ENCODE measurements at regions not wholly inside any gene's neighbourhood (a gene's known extent, or its start where the extent isn't known, plus 50 kb on each side); places are given as distances from the start of the nearest gene placed in this dataset.
"Not testable (repeated sequence)": the region's sequence is repeated elsewhere in the genome, so short reads cannot be mapped to it uniquely, and the experiment has no call there.

DNA sequence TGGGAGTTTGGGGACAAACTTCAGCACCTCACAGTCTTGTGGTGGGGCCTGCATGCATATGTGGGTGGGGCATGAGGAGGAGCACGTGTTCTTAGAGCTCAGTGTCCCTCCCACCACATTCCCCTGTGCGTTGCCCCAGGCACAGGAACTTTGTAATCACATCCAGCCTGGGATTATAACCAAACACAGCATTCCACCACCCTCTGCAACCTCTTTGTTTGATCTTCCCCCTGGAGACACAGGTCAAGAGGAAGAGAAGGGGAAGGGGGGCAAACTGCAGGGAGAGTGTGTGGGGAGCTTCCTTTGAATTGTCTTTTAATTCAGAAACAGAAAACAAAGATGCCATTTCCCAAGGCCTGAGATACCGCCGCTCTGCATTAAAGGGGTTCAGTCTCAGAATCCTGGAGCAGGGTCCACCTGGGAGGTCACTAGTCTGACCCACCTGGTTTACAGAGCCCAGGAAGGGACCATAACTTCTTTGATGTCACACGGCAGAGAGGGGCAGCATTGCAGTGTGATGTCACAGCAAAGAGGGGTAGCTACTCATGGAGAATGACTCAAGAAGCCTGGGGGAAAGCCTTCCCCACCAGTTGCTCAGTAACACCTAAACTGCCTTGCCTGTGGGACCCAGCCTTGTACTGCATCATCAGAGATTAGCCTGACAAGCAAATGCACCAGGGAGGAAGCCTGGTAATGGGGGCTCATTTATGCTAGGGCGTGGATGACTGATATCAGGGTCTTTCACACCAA, 106.3 kb upstream of the RNU6-1 start:
- FAIRE-seq = no peak

DNA sequence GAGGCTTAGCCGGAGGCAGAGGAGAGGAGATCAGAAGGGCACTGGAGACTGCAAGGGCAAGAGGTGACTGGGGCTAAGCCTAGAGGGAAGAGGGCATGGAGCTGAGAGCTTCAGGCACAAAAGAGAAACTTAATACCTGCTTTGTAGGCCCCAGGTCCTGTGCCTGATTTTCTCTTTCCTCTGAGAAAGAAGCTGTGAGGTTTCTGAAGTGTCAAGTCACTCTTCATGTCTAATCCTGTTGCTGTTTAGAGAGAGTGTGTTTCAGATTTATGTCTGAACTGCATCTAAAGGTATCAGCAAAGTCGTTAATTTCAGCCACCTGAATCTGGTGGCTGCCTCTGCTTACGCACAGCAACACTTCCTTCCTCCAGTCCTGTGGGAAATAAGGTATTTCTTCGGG, 106.9 kb upstream of the RNU6-1 start:
- FAIRE-seq = no peak

DNA sequence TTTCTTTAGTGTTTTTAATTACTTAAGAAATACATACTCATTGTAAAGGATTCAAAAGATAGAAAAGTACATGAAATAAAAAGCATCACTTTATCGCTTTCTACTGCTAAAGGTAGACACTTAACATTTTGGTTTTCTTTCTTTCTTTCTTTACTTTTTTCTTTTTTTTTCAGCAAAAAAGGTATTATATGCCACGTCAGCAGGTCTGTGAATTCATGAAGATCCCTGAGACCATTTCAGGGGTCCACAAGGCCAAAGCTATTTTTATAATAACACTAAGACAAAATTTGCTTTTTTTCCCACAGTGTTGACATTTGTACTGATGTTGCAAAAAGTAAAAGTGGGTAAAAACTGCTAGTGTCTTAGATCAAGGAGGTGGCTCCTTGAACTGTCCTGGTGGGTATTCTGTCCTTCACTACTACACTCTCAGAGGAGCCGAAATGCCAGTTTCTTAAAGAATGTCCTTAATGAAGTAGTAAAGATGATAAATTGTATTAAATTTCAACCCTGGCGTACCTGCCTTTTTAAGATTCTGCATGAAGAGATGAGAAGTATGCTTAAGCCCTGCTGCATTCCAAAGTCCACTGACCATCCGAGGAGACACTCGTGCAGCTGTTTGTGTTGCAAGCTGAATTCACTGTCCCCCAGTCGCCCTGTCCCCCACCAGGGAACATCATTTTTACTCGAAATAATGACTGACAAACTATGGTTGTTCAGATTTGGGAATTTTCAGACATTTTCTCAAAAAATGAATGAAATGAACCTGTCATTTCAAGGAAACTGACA, 106.7 kb upstream of the PIAS1 start:
- FAIRE-seq = no peak

DNA sequence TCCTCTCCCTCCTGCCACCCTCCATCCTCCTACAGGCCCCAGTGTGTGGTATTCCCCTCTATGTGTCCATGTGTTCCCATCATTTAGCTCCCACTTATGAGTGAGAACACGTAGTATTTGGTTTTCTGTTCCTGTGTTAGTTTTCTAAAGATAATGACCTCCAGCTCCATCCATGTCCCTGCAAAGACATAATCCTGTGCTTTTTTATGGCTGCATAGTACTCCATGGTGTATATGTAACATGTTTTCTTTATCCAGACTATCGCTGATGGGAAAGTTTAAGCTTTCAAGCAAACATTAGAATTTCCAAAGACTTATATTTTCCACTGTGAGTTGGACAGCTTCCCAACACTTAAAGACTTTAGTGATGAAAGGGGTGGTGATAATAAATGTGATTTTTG, 105.9 kb upstream of the PIAS1 start:
- FAIRE-seq = no peak

DNA sequence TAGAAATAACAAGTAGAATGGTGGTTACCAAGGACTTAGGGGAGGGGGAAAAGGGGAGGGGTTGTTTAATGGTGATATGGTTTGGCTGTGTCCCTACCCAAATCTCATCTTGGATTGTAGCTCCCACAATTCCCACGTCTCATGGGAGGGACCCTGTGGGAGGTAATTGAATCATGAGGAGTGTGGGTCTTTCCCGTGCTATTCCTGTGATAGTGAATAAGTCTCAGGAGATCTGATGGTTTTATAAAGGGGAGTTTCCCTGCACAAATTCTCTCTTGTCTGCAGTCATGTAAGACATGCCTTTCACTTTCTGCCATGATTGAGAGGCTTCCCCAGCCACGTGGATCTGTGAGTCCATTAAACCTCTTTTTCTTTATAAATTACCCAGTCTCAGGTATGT, 102.9 kb upstream of the PIAS1 start:
- FAIRE-seq = not testable (repeated sequence)

DNA sequence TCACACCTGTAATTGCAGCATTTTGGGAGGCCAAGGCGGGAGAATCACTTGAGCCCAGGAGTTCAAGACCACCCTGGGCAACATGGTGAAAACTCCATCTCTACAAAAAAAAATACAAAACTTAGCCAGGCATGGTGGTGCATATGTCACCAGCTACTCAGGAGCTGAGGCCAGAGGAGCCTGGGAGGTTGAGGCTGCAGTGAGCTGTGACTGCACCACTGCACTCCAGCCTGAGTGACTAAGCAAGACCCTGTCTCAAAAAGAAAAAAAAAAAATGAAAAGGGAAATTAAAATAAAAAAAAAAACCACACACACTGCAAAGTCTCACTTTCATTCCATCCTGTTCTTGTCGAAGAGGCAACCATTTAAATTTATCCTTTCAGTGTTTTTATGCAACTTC, 100.8 kb upstream of the PIAS1 start:
- FAIRE-seq = no peak

DNA sequence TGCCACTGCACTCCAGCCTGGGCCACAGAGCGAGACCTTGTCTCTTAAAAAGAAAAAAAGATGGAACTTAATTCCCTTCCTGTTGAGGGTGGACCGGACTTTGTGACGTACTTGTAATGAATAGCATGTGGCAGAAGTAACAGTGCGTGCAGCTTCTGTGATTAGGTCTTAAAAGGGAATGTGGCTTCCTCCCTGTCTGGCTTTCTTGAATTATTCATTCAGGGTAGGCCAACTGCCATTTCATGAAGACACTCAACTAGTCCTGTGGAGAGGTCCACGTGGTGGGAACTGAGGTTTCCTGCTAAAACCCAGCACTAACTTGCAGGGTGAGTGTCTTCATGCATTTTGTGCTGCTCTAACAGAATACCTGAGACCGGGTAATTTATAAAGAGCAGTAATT, 98.9 kb upstream of the PIAS1 start:
- no peak for FAIRE-seq

DNA sequence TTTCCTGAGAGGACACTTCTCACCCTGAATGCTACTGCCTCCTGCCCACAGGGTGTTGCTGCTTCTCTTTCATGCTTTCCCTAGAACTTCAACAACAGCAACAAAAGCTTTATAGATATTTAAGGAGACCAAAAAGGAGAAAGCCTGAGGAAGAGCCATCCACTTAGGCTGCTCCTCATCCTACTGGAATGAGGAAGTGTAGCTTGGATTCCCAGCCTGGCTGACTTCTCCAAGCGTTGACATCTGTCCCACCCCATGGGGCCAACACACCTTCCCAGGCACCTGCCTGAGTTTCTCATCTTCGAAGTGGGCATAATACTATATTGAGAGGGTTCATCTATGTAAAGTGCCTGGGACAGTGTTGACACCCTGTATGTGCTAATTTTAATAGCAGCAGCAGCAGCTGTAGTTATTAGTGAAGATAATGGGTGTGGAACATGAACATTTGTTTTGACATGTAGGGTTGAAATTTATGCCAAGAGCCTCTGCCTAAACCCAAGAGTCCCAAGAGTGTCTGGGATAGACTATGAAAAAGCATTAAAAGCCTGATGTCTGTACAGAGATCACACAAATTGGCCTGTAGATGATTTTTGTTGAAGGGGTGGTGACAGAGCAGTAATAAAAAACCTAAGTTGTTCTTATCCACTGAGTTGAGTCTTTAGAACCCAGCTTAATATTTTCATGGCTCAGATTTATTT, 96.5 kb upstream of the PIAS1 start:
- FAIRE-seq = no peak

DNA sequence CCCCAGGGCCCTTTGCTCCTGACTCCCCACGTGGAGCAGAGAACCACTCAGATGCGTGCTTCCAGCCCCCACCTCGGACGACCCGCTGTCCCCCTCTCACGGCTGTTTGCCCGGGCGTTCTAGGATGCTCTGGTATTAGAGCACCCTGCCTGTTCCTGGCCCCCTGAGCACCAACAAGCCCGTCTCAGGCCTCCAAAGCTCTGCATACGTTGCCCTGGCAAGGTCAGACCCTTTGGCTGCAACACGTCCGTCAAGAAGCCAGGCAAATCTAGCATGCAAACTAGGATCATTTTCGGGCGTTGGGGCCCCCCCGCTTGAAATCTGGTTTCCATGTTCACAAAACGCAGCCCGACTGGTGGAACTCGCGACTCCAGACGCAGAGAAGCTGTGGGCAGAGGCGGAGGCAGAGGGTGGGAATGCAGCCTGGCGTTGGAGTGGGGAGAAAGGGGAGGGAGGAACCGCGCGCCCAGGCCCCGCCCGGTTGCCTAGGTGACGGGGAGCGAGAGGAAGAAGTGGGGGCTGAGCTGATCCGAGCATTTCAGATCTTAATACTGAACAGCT, 86.2 kb upstream of the PIAS1 start:
- FAIRE-seq = no peak

DNA sequence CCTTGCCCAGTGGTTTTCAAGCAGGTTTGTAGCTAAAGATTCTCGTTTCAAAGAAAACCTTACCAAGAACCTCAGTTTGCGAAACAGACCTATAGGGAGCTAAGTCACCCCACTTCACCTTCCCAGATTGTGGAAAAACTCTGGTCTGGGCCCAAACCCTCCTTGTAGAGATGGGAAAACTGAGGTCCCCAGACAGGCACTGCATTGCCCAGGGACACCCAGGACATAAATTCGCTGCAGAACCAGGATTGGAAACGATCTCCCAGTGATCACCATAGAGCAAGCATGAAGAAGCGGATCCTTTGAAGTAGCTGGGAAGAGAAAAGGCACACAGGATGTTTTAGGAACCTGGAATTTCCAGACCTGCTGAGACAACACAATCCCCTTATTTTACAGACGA, 85.6 kb upstream of the PIAS1 start:
- FAIRE-seq = no peak

DNA sequence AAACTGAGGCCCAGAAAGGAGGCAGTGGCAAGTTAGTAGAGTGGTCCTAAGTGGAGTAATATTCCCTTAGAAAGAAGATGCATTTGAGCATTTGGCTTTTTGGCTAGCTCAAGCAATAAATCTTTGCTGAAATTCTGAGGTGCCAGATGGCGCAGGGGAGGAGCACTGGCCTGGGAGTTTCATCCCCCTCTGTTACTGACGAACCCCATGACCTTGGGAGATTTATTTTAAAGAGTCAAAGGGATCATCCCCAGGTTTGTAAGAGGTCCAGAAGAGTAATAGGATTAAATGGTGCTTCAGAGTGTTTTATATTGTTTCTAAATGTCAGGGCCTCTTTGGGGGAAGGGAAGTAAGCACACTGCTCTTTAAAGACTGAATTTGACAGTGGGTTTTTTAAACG, 85.1 kb upstream of the PIAS1 start:
- FAIRE-seq = no peak

DNA sequence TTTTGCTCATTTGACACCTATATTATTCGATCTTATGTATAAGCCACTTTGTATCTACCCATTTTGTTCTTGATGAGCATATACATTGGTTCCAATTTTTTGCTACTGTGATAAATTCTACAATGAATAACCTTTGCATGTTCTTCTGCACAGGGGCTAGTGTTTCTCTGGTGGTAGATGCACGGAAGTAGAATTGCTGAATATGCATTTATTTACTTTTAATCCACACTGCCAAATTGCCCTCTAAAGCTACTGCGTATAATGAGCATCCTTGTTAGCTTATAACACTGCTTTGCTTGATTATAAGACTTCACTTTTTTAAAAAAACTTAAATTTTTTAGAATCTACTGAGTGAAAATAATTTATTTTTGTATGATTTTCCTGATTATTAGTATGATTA, 84.2 kb upstream of the PIAS1 start:
- FAIRE-seq = no peak

DNA sequence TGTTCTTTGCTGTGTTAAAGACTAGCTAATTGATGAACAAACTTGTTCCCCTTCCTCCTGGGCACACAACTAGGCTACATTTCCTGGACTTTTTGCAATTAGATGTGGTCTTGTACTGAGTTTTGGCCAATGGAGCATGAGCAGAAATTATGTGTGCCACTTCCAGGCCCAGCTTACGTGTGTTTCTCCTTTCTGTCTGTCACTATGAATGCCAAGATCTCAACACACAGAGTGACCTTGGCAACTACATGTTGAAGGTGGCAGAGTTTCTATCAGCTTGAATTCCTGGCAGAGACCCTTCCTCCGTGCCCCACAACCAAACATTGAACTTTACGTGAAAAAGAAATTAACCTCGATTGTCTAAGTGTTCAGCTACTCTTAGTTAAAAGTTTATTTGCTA, 81.7 kb upstream of the PIAS1 start:
- no peak for FAIRE-seq

DNA sequence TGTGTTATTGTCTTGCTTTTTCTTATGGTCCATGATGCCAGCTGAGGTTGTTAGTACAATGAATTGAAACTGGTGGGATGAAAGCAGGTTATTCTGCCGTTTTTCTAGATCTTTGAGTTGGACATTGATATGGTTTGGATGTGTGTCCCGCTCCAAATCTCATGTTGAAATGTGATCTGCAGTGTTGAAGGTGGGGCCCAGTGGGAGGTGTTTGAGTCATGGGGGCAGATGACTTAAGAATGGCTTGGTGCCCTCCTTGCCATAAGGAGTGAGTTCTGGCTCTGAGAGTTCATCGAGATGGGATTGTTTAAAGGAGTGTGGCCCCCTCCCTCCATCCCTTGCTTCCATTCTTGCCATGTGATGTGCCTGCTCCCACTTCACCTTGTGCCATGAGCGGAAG, 80.3 kb upstream of the PIAS1 start:
- FAIRE-seq = no peak

DNA sequence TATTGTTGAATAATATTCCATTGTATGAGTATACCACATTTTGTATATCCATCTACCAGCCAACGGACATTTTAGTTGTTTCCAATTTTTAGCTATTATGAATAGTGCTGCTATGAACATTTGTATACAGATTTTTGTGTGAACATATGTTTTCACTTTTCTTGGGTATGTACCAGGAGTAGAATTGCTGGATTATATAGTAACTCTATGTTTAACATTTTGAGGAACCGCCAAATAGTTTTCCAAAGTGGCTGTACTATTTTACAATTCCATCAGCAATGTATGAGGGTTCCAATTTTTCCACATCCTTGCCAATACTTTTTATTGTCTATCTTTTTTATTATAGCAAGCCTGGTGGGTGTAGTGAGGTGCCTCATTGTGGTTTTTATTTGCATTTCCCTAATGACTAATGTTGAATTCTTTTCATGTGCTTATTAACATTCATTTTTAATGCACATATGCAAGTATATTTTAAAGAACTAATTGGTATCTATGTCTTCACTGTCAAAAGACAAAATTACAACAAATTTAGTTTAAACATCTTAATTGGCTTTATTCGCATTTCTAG, 77.5 kb upstream of the PIAS1 start:
- FAIRE-seq = no peak

DNA sequence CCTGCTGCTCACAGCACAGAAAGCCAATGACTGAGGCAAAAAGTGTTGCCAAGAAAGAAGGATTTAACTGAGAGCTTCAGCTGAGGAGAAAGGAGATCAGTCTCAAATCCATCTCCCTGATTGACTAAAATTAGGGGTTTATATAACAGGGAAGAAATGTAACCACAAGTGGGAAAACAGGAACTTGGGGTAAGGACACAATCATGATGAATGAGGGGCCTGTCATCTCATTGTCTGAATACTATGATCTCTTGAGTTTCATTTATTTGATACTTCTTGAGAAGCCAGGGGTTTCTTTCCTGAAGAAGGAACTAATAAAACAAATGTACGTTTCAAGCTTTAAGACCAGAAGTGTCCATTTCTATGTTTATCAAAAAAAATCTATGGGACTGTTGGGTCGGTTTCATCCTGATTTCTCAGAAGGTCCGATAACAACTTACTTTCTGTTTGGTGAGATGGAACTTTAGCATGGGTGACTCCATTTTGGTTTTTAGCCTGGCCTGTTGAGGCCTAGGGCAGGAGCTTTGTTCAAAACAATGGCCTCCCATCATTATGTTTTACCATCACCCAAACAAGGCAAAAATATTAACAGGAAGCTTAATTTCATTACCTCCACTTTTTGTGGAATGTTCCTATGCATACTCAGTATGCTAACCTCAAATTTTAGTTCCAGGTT, 76.6 kb upstream of the PIAS1 start:
- no peak for FAIRE-seq

DNA sequence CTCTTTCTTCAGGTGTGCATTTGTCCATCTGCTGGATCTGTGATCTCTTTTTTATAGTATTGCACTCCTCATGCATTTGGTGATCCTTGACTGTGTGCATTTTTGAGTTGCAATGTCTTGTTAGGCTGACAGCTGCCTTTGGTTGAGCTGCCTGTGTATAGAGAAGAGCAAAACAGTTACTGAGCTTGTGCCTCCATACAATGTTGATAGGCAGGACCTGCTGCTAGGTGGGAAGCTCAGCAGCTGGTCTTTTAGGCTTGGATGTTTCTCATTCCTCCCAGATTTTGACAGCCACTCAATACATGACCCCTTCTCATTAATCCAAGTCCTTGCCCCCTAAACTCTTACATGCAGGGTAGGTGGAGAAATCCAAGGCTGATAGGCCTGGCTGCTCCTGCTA, 74.8 kb upstream of the PIAS1 start:
- no peak for FAIRE-seq

DNA sequence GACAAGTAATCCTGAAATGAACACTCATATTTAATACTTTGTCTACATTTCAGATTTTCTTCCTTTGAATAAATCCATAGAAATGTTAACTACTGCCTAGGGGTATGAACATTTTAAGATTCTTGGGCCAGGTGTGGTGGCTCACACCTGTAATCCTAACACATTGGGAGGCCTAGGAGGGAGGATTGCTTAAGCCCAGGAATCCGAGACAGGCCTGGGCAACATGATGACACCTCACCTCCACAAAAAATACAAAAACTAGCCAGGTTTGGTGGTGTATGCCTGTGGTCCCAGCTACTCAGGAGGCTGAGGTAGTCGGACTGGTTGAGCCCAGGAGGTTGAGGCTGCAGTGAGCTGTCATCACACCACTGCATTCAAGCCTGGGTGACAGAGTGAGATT, 73.9 kb upstream of the PIAS1 start:
- no peak for FAIRE-seq

DNA sequence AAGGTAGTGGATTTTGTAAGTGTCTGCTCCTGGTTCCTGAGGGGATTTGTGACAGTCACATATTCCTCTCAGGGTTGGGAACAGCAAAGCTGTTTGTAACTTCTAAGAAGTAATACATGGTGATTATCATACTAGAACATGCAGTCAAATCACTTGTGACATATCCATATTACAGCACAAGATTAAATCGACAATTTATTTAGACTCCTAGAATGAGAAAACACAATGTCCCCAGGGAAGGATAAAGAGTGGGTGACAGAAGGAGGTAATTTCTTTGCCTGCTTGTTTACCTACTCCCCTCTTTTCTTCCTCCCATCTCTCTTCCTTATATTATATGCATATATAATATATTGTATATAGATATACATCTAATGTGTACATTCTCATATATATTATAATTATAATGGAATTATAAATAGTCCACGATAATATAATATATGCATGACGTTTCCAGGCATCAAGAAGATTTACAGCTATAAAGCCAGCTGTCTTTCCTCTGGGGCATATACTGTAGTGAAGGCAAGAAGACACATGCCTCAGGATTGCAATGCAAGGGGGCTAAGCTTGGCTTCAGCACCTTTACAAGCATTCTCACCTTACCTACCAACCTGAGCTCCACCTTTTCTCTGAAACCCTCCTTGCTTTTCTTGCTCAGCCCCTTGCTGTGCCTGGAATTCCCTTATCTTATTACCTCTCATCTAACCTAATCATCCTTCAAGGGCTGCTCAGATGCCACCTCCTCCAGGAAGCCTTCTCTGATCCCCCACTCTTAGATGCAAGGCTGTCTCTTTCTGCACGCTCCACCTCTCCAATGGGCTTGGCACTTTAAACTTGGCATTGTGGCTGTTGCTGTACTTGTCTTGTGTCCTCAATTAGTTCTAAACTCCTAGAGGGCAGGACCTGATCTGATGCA, 73.1 kb upstream of the PIAS1 start:
- no peak for FAIRE-seq

DNA sequence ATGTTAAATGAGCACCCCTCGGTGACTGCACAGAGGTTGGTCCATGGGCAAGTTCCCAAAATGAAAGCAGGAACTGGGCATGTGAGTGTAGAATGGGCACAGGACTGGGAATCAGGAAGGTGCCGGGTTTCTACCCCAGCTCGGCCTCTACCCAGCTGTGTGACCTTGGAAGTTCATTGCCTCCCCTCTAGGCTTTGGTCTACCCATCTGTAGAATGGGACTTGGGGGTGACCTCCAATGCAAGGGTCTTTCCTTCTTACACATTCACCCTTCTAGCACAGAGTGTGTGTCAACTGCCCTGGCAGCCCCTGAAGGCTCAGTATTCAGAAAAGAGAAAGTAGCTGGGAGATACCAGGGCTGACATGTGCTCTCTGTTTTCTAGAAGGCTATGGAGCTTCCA, 72.3 kb upstream of the PIAS1 start:
- FAIRE-seq = no peak

DNA sequence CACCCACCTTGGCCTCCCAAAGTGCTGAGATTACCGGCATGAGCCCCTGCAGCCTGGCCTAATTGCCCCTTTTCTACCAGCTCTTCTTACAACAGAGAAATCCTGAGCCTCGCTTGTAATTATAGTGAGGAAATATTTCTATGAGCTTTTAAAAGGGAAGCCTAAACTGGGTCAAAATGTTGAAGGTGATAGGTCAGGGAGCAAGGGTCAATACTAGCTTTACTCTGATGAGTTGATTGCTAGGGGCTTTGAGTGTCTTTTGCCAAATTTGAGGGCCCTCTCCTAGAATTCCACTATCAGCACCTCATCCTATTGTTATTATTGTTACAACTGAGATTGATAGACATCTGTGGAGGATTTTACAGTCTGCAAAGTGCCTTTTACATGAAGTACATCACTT, 62.4 kb upstream of the PIAS1 start:
- FAIRE-seq = no peak

DNA sequence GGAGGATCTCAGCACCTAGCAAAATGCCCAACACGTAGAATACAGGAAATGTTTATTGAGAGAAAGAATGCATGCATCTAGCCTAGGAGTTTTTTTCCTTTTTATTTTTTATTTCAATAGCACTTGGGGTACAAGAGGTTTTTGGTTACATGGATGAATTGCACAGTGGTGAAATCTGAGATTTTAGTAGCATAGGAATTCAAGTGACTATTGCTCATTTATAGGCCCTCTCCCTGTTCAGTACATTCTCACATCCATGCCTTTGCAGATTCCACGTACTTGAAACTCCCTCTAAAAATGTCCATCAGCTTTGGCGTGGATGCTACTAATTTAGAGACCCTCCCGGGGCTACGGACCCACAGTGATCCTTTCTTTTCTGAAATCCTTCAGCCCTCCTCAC, 61.7 kb upstream of the PIAS1 start:
- no peak for FAIRE-seq
